ENCODE measurements at regions not wholly inside any gene's neighbourhood (a gene's known extent, or its start where the extent isn't known, plus 50 kb on each side); places are given as distances from the start of the nearest gene placed in this dataset.

DNA sequence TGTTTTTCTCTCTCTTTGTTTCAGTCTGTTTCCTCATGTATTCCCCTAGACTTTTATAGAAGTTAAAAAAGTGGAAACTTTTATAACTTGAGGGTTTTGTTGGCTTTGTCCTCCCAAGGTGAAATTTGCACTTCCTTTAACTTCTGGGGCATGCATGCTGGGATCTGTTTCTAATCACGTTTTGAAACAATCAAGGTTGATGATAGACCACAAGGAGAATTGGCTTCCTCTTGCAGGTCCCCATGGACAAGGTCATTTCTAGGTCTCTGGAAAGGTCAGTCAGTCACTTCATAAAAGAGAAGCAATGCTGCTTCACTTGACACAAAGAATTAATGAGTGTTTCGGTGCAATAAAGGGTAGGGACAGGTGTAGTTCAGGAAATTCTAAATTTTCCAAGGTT lies 811.8 kb upstream of the CELF2 start:
- no peak for TF ChIP-seq GATA2 (IDR thresholded peaks at IDR 0.05; ENCODE audit: low read depth, low read length)
- no peak for TF ChIP-seq GATA3 (IDR thresholded peaks at IDR 0.05; ENCODE audit: low read depth, low read length)

Data from SH-SY5Y (cell line).